T-helper 2 cell treated with Interferon-gamma antibody and Interleukin-4, amounts not matched to agents 100 ng/mL and 5 ng/mL, for 36 hours (primary cell): ENCODE measurements at regions not wholly inside any gene's neighbourhood (a gene's known extent, or its start where the extent isn't known, plus 50 kb on each side); places are given as distances from the start of the nearest gene placed in this dataset.

Experiments used
- intact Hi-C: fragments of 100-400 bp; cut with micrococcal nuclease; formaldehyde crosslinking; loops from one replicate; pipeline ENCODE4 v1.15.1; 2023

GRCh38 chr3:10762116-10762515, 53.9 kb upstream of the SLC6A11 start:
- intact Hi-C loops: no loop called here

GRCh38 chr3:10762611-10763247, 53.3 kb upstream of the SLC6A11 start:
- intact Hi-C loops: no loop called here

GRCh38 chr3:10763248-10763620, 52.8 kb upstream of the SLC6A11 start:
- intact Hi-C loops: no loop called here

GRCh38 chr3:10763817-10764258, 52.2 kb upstream of the SLC6A11 start:
- intact Hi-C loops: no loop called here

- intact Hi-C loops: no loop called here
Measured at GRCh38 chr3:10764259-10765051, 51.6 kb upstream of the SLC6A11 start.

- intact Hi-C loops: no loop called here
Measured at GRCh38 chr3:10766049-10766705, 49.9 kb upstream of the SLC6A11 start.
